ENCODE measurements at regions not wholly inside any gene's neighbourhood (a gene's known extent, or its start where the extent isn't known, plus 50 kb on each side); places are given as distances from the start of the nearest gene placed in this dataset.
"Not testable (repeated sequence)": the region's sequence is repeated elsewhere in the genome, so short reads cannot be mapped to it uniquely, and the experiment has no call there.

- Mint-ChIP-seq H3K36me3 (no peaks in the 10 kb centered on the region), H3K4me3 (no peak overlapping the region), H3K9me3 (ENCODE audit: low read depth) (peaks cover 4% of the 10 kb centered on the region), H3K27me3 (no peaks in the 10 kb centered on the region), H3K27ac (no peak overlapping the region), H3K4me1 (ENCODE audit: low read depth) (peaks cover 63% of the 10 kb centered on the region)
These were observed 262.6 kb upstream of the BTG1 start for GRCh38 chr12:92408072-92408900.

GRCh38 chr12:92406404-92407070, 260.9 kb upstream of the BTG1 start:
- not testable (repeated sequence) for H3K27me3 Mint-ChIP-seq; H3K9me3 Mint-ChIP-seq (ENCODE audit: low read depth); H3K36me3 Mint-ChIP-seq
- Mint-ChIP-seq H3K4me1 (ENCODE audit: low read depth) (peaks cover 77% of the 10 kb centered on the region), H3K4me3 (peak overlapping the region; percentile 89), H3K27ac (peak overlapping the region; percentile 97)

- Mint-ChIP-seq H3K4me3 (peak overlapping the region; percentile 89), H3K9me3 (ENCODE audit: low read depth) (peaks cover 11% of the 10 kb centered on the region), H3K27ac (peak overlapping the region; percentile 97)
These were observed 260.2 kb upstream of the BTG1 start for GRCh38 chr12:92405801-92406251.

GRCh38 chr12:92404921-92405320, 259.3 kb upstream of the BTG1 start:
- Mint-ChIP-seq H3K27me3 (no peaks in the 10 kb centered on the region), H3K9me3 (ENCODE audit: low read depth) (peaks cover 11% of the 10 kb centered on the region), H3K4me1 (ENCODE audit: low read depth) (peaks cover 87% of the 10 kb centered on the region), H3K36me3 (peaks cover 2% of the 10 kb centered on the region), H3K4me3 (peak overlapping the region; percentile 89), H3K27ac (peak overlapping the region; percentile 97)

More at GRCh38 chr12:92405801-92406251, 260.2 kb upstream of the BTG1 start:
- H3K27me3 Mint-ChIP-seq, H3K36me3 Mint-ChIP-seq: not testable (repeated sequence)
- peaks cover 82% of the 10 kb centered on the region for H3K4me1 Mint-ChIP-seq (ENCODE audit: low read depth)

GRCh38 chr12:92404259-92404894, 258.7 kb upstream of the BTG1 start:
- H3K27ac Mint-ChIP-seq, result peak overlapping the region; percentile 97
- no peaks in the 10 kb centered on the region for H3K27me3 Mint-ChIP-seq
- peaks cover 87% of the 10 kb centered on the region for H3K4me1 Mint-ChIP-seq (ENCODE audit: low read depth)
- peaks cover 2% of the 10 kb centered on the region for H3K36me3 Mint-ChIP-seq
- H3K4me3 Mint-ChIP-seq, result peak overlapping the region; percentile 89
- H3K9me3 Mint-ChIP-seq (ENCODE audit: low read depth), result peaks cover 11% of the 10 kb centered on the region

GRCh38 chr12:92403210-92404175, 257.8 kb upstream of the BTG1 start:
- Mint-ChIP-seq H3K36me3 (peaks cover 2% of the 10 kb centered on the region), H3K27me3 (no peaks in the 10 kb centered on the region), H3K4me1 (ENCODE audit: low read depth) (peaks cover 87% of the 10 kb centered on the region), H3K9me3 (ENCODE audit: low read depth) (peaks cover 8% of the 10 kb centered on the region), H3K27ac (peak overlapping the region; percentile 97), H3K4me3 (peak overlapping the region; percentile 73)

- H3K9me3 Mint-ChIP-seq (ENCODE audit: low read depth), result peaks cover 7% of the 10 kb centered on the region
These were observed 256.8 kb upstream of the BTG1 start for GRCh38 chr12:92402415-92402814.

GRCh38 chr12:92400006-92400405, 254.4 kb upstream of the BTG1 start:
- Mint-ChIP-seq H3K36me3 (peaks cover 6% of the 10 kb centered on the region), H3K9me3 (ENCODE audit: low read depth) (peaks cover 7% of the 10 kb centered on the region), H3K4me3 (peak overlapping the region; percentile 68), H3K27ac (peak overlapping the region; percentile 97), H3K4me1 (ENCODE audit: low read depth) (peaks cover 99% of the 10 kb centered on the region), H3K27me3 (no peaks in the 10 kb centered on the region)

More at GRCh38 chr12:92402415-92402814, 256.8 kb upstream of the BTG1 start:
- peak overlapping the region; percentile 97 for H3K27ac Mint-ChIP-seq
- H3K4me3 Mint-ChIP-seq, result no peak overlapping the region
- no peaks in the 10 kb centered on the region for H3K27me3 Mint-ChIP-seq
- H3K36me3 Mint-ChIP-seq, result peaks cover 2% of the 10 kb centered on the region
- peaks cover 87% of the 10 kb centered on the region for H3K4me1 Mint-ChIP-seq (ENCODE audit: low read depth)

GRCh38 chr12:92398565-92399309, 253.1 kb upstream of the BTG1 start:
- Mint-ChIP-seq H3K4me3 (peak overlapping the region; percentile 68), H3K27ac (peak overlapping the region; percentile 97), H3K4me1 (ENCODE audit: low read depth) (peaks cover 98% of the 10 kb centered on the region), H3K9me3 (ENCODE audit: low read depth) (peaks cover 11% of the 10 kb centered on the region), H3K27me3 (no peaks in the 10 kb centered on the region), H3K36me3 (peaks cover 17% of the 10 kb centered on the region)

- H3K4me1 Mint-ChIP-seq (ENCODE audit: low read depth), result peaks cover 94% of the 10 kb centered on the region
- H3K36me3 Mint-ChIP-seq, result peaks cover 22% of the 10 kb centered on the region
- H3K9me3 Mint-ChIP-seq (ENCODE audit: low read depth), result peaks cover 17% of the 10 kb centered on the region
- peak overlapping the region; percentile 94 for H3K27ac Mint-ChIP-seq
- no peaks in the 10 kb centered on the region for H3K27me3 Mint-ChIP-seq
- peak overlapping the region; percentile 52 for H3K4me3 Mint-ChIP-seq
These were observed 251.1 kb upstream of the BTG1 start for GRCh38 chr12:92396647-92397252.

- Mint-ChIP-seq H3K36me3 (peaks cover 20% of the 10 kb centered on the region), H3K9me3 (ENCODE audit: low read depth) (peaks cover 12% of the 10 kb centered on the region), H3K27me3 (no peaks in the 10 kb centered on the region), H3K4me1 (ENCODE audit: low read depth) (peaks cover 86% of the 10 kb centered on the region), H3K4me3 (no peak overlapping the region), H3K27ac (peak overlapping the region; percentile 94)
These were observed 249.7 kb upstream of the BTG1 start for GRCh38 chr12:92395322-92395721.

GRCh38 chr12:92394895-92395294, 249.2 kb upstream of the BTG1 start:
- H3K9me3 Mint-ChIP-seq (ENCODE audit: low read depth), result peaks cover 12% of the 10 kb centered on the region
- peaks cover 20% of the 10 kb centered on the region for H3K36me3 Mint-ChIP-seq
- peak overlapping the region; percentile 82 for H3K27ac Mint-ChIP-seq
- peaks cover 82% of the 10 kb centered on the region for H3K4me1 Mint-ChIP-seq (ENCODE audit: low read depth)
- H3K27me3 Mint-ChIP-seq, result no peaks in the 10 kb centered on the region
- peak overlapping the region; percentile 27 for H3K4me3 Mint-ChIP-seq

- Mint-ChIP-seq H3K27ac (peak overlapping the region; percentile 56), H3K4me1 (ENCODE audit: low read depth) (peaks cover 75% of the 10 kb centered on the region), H3K9me3 (ENCODE audit: low read depth) (peaks cover 12% of the 10 kb centered on the region), H3K4me3 (no peak overlapping the region), H3K27me3 (no peaks in the 10 kb centered on the region), H3K36me3 (peaks cover 20% of the 10 kb centered on the region)
These were observed 247.9 kb upstream of the BTG1 start for GRCh38 chr12:92393504-92393903.
